Jurkat, Clone E6-1 (cell line): ENCODE measurements at regions not wholly inside any gene's neighbourhood (a gene's known extent, or its start where the extent isn't known, plus 50 kb on each side); places are given as distances from the start of the nearest gene placed in this dataset.
"Not testable (repeated sequence)": the region's sequence is repeated elsewhere in the genome, so short reads cannot be mapped to it uniquely, and the experiment has no call there.

Experiments used
- DNase-seq: peaks from one replicate; pipeline ENCODE4 v3.0.0-alpha.2; 2011; ENCODE audit warnings: low read depth, low spot score
- H3K4me3 ChIP-seq: 2 replicates; pipeline ENCODE4 v1.5.1; 2011; ENCODE audit warnings: mild to moderate bottlenecking, low read length, control low read depth, moderate library complexity

GRCh38 chrX:45447331-45447730, 246.7 kb upstream of the DIPK2B start:
- no peak for DNase-seq
- no peak overlapping the region for H3K4me3 ChIP-seq

- DNase-seq: no peak
- H3K4me3 ChIP-seq: no peak overlapping the region
Measured at GRCh38 chrX:45445745-45446412, 245.2 kb upstream of the DIPK2B start.

GRCh38 chrX:45437186-45437585, 236.5 kb upstream of the DIPK2B start:
- no peak overlapping the region for H3K4me3 ChIP-seq
- no peak for DNase-seq

- H3K4me3 ChIP-seq: no peak overlapping the region
- DNase-seq: no peak
Measured at GRCh38 chrX:45435481-45435880, 234.8 kb upstream of the DIPK2B start.

- DNase-seq: no peak
- no peak overlapping the region for H3K4me3 ChIP-seq
Measured at GRCh38 chrX:45434231-45434630, 233.6 kb upstream of the DIPK2B start.

GRCh38 chrX:45428831-45429230, 228.2 kb upstream of the DIPK2B start:
- no peak for DNase-seq
- H3K4me3 ChIP-seq: no peak overlapping the region

GRCh38 chrX:45424326-45424725, 223.7 kb upstream of the DIPK2B start:
- H3K4me3 ChIP-seq: no peak overlapping the region
- DNase-seq: no peak

- H3K4me3 ChIP-seq: no peak overlapping the region
Measured at GRCh38 chrX:45422216-45422925, 221.7 kb upstream of the DIPK2B start.

GRCh38 chrX:45421806-45422205, 221.1 kb upstream of the DIPK2B start:
- DNase-seq: no peak
- no peak overlapping the region for H3K4me3 ChIP-seq

More at GRCh38 chrX:45422216-45422925, 221.7 kb upstream of the DIPK2B start:
- no peak for DNase-seq

- no peak for DNase-seq
- H3K4me3 ChIP-seq: no peak overlapping the region
Measured at GRCh38 chrX:45404206-45404605, 203.5 kb upstream of the DIPK2B start.

GRCh38 chrX:45401923-45402322, 201.2 kb upstream of the DIPK2B start:
- peak; percentile 1 for DNase-seq
- no peak overlapping the region for H3K4me3 ChIP-seq

GRCh38 chrX:45400951-45401725, 200.5 kb upstream of the DIPK2B start:
- not testable (repeated sequence) for DNase-seq, H3K4me3 ChIP-seq

GRCh38 chrX:45400027-45400779, 199.5 kb upstream of the DIPK2B start:
- no peak for DNase-seq
- H3K4me3 ChIP-seq: no peak overlapping the region

GRCh38 chrX:45385757-45386156, 185.1 kb upstream of the DIPK2B start:
- DNase-seq: no peak
- no peak overlapping the region for H3K4me3 ChIP-seq

- H3K4me3 ChIP-seq: no peak overlapping the region
- DNase-seq: no peak
Measured at GRCh38 chrX:45381841-45382240, 181.2 kb upstream of the DIPK2B start.

GRCh38 chrX:45381366-45381765, 180.7 kb upstream of the DIPK2B start:
- no peak overlapping the region for H3K4me3 ChIP-seq
- DNase-seq: no peak

- DNase-seq: no peak
- H3K4me3 ChIP-seq: no peak overlapping the region
Measured at GRCh38 chrX:45379236-45379635, 178.6 kb upstream of the DIPK2B start.

GRCh38 chrX:45372151-45372550, 171.5 kb upstream of the DIPK2B start:
- no peak for DNase-seq
- H3K4me3 ChIP-seq: no peak overlapping the region

- no peak for DNase-seq
- H3K4me3 ChIP-seq: no peak overlapping the region
Measured at GRCh38 chrX:45368705-45369104, 168.0 kb upstream of the DIPK2B start.
